Activated T-cell treated with anti-CD3 and anti-CD28 coated beads for 1 hour (primary cell): ENCODE measurements at regions not wholly inside any gene's neighbourhood (a gene's known extent, or its start where the extent isn't known, plus 50 kb on each side); places are given as distances from the start of the nearest gene placed in this dataset.
"Not testable (repeated sequence)": the region's sequence is repeated elsewhere in the genome, so short reads cannot be mapped to it uniquely, and the experiment has no call there.

Experiments used
- DNase-seq: peaks from one replicate; pipeline ENCODE4 v3.0.0-alpha.2; 2020; ENCODE audit warnings: low read depth

DNA sequence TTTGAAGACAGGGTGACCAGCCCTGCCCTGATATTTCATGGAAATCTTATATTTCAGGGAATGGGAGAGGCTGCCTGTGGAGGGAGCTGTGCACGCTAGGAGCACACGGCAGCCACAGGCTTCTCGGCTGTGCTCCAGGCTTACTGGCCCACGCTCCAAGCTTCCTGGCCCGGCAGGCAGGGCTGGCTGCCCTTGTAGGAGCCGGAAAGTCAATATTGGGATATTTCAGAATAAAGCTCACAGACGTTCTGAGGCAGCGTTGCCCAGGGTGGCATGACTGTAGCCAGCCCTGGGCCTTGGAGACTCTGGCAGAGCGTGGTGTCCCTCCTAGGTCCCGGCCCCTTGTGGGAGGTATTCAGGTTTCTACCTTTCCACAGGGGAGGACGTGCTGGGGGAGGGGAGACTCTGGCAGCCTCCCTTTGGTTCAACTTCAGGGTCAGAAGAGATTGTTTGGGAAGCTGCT is 95.6 kb downstream of the NPIPB11 start:
- no peak for DNase-seq

DNA sequence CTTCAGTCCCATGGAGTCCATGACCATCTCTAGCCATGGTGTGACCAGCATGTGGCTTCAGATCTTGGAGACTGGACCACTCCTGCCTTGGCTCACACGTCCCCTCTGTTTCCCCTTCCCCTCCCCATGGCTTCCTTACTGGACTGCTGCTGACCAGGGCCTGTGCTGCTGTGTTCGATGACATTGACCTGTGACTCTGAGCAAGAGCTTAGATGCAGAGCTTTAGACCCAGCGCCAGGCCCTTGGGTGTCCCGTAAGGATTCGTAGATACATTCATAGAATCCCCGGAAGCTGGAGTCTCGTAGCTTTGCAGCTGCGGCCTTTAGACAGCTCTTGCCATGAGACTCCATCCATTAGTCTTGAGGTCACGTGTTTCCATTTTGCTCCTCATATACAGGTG is 96.3 kb downstream of the NPIPB11 start:
- not testable (repeated sequence) for DNase-seq

DNA sequence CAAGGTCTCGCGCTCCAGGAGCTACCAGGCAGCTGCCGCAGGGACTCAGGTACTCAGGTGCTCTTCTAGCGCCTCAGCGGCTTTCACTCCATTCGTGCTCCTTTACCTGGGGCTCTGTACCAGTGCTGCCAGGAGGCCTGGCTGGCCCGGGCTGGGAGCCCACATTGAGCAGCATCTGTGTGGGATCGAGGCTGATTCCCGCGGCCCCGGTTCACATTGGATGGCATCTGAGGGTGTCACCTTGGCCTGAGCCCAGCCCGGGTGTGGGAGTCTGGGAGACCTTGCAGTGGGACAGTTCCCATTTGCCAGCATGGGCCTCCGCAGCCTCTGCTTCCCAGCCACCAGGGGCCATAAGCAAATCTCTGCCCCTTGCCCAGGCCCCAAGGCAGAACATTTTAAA is 96.9 kb downstream of the NPIPB11 start:
- DNase-seq = not testable (repeated sequence)

DNA sequence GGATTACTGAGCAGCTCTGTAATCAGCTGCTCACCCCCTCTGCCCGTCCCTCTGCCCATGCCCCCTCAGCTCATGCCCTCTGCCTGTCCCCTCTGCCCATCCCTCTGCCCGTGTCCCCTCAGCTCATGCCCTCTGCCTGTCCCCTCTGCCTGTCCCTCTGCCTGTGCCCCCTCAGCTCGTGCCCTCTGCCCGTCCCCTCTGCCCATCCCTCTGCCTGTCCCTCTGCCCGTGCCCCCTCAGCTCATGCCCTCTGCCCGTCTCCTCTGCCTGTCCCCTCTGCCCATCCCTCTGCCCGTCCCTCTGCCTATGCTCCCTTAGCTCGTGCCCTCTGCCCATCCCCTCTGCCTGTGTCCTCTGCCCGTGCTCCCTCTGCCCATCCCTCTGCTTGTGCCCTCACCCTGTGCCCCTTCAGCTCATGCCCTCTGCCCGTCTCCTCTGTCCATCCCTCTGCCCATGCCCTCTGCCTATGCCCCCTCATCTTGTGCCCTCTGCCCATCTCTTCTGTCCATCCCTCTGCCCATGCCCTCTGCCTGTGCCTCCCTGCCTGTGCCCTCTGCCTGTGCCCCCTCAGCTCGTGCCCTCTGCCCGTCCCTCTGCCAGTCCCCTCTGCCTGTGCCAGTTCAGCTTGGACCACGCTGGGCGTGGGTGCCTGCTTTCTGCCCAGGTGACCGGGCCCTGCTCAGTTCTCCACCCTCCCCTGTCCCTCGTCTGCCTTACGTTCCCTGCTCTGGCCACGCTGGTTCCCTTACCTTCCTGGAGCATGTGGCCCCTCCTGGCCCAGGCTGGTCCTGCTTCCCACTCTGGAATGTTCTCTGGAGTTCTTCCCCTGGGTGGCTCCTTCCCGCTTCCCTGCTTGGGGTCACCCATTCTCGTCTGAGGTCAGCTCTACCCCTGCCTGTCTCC is 97.6 kb downstream of the NPIPB11 start:
- no peak for DNase-seq

DNA sequence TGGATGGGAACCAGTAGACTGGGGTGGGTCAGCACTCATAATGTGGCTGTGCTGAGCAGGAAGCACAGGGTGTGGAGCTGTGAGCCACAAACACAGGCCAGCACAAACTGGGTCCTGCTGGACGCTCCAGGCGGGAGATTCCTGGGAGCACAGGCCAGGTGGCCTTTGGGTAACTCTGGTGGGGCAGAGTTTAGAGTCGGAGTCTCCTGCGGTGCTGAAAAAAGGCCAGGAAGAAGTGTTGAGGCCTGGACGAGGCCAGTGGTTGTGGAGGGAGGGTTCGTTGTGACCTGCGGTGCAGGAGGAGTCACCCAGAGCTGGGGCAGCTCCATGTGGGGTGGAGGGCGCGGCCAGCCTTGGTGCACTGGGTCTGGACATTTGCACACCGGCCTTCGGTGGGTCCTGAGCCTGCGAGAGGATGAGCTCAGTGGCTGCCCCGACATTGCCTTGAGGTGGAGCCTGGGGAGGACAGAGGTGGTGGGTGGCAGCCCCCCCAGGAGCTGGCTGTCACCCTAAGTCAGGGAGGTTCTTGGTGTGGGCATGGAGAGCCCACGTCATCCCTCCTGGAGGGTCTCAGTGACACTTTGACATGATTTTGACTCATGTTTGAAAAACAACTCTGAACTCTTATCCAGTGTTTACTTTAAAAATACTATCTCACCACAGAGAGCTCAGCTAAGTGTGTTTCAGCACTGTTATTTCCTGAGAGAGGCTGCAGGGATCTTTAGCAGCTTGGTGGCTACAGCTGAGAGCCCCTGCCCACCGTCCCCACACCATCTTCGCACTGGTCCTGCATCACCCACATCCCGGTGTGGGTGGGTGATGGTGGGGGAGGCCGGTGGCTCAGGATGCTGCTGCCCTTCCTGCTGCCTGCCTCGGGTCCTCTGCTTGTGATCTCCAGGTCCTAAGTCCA is 98.7 kb downstream of the NPIPB11 start:
- DNase-seq = no peak

DNA sequence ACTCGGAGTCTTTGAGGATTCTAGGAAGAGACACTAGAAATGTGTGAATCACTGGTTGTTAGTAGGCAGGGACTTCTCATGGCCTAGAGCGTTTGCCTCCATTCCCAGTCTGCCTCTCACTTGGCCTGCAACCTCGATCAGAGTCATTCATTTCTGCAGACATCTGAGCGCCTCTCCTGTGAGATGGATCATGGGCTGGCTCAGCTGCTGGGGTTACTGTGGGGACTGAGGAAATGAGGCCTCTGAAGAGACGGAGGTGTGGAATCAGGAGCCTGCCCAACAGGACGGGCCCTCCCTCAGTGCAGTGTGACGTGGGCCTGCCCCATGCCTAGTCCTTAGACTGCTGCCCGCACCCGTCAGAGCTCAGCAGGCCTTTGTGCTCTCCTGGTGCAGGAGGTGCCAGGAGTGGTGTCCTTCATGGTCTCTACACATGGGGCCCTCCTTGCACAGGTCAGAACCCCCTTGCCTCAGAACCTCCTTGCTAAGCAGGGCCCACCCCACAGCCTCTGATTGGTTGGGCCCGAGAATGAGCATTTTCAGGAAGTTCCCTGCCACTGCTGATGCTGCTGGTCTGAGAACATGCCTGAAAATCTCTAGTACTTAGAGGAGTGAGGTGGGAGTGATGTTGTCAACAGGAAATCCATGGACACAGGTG is 99.4 kb downstream of the NPIPB11 start:
- no peak for DNase-seq

DNA sequence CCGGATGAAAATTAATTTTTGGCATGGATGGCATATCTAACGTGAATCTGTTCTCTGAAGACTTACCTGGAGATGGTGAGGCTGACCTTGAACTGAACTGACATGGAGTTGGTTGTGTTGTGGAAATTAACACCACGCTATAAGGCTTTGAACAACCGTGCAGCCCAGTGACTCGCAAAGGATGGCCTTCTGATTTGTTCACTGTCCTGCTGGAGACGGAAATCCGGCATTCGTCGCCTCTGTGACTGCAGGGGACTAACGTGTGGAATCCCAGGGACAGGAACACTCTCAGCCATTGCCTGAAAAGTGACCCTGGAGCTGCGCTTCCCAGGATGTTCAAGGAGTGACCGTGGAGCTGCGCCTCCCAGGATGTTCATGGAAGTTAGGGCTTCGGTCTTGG is 100.3 kb downstream of the NPIPB11 start:
- DNase-seq = no peak

DNA sequence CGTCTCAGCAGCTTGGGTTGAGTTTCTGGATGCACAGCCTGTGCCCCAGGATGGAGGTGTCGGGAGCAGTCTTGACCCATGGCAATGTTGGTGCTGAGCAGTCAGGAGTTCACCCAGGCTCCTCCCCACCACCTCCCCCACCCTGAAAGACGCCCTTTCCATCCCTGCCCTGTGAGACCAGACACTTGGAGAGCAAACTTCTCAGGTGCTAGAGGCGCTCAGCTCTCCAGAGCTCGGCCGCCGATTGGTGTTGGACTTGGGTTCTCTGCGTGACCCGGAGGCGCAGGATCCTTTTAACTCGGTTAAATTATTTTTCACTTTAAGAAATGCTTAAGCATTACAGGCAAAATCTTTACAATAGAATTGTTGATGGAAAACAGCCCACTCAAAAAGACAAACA is 101.5 kb downstream of the NPIPB11 start:
- DNase-seq = not testable (repeated sequence)

DNA sequence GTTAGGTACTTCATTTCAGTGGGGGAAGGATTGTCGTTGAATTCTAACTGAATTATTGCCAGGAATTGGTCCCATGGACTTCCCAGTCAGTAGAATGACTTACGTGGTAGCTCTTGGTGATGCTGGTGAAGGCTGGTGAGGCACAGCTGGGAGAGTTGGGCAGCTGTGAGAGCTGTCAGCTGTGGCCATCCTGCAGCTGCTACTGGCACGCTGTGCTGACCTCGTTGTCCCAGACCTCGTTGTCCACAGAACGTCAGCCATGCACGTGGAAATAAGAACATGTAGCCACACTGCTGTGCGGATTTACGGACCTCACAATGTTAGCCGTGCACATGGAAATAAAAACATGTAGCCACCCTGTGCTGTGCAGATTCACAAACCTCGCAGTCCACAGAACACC is 102.3 kb downstream of the NPIPB11 start:
- DNase-seq = no peak

DNA sequence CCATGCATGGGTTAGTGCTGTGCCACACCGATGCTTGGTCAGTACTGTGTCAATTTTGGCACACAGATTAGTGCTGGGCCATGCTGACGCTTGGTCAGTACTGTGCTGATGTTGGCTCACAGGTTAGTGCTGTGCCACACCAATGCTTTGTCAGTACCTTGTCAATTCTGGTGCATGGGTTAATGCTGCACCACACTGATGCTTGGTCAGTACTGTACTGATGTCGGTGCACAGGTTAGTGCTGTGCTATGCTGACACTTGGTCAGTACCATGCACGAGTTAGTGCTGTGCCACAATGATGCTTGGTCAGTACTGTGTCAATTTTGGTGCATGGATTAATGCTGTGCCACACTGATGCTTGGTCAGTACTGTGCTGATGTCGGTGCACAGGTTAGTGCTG is 103.0 kb downstream of the NPIPB11 start:
- DNase-seq = no peak

DNA sequence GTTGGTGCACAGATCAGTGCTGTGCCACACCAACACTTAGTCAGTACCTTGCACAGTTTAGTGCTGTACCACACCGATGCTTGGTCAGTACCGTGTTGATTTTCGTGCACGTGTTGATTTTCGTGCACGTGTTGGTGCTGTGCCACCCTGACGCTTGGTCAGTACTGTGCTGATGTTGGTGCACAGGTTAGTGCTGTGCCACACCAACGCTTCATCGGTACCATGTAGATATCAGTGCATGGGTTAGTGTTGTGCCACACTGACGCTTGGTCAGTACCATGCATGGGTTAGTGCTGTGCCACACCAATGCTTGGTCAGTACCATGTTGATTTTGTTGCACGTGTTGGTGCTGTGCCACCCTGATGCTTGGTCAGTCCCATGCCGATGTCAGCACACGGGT is 103.5 kb downstream of the NPIPB11 start:
- no peak for DNase-seq

DNA sequence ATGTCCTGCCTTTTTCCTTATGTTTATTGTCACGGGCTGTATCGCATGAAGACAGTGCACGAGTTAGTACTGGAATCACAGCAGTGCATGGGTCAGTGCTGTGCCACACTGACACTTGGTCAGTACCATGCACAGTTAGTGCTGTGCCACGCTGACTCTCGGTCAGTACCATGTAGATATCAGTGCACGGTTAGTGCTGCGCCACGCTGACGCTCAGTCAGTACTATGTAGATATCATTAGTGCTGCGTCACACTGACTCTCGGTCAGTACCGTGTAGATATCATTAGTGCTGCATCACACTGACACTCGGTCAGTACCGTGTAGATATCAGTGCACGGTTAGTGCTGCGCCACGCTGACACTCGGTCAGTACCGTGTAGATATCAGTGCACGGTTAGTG is 104.1 kb downstream of the NPIPB11 start:
- not testable (repeated sequence) for DNase-seq

DNA sequence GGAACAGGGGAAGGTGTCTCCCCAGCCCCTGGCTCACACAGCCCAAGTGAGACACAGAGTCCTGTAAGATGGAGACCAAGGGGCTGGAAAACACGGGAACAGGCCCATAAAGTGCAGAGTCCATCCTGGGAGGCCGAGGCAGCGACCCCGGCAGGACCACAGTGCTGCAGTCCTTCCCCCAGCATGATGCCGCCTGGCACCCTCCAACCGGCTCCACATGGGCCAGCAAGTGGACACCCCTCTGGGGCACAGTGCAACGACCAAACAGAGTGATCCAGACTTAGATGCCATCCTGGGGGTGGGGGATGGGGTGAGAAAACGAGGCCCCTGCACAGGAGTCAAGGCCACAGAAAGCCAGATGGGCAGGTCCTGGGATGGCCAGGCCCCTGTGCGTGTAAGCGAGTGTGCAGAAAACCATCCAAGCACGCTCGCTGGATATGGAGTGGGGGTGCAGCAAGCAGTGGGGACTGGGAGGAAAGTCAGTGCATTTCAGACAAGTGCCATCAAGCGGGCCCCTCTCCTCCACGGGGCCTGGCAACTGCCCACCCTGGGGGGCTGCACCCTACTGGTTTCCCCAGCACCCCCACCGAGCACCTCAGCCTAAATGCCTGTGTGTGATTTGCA is 104.7 kb downstream of the NPIPB11 start:
- DNase-seq = not testable (repeated sequence)

DNA sequence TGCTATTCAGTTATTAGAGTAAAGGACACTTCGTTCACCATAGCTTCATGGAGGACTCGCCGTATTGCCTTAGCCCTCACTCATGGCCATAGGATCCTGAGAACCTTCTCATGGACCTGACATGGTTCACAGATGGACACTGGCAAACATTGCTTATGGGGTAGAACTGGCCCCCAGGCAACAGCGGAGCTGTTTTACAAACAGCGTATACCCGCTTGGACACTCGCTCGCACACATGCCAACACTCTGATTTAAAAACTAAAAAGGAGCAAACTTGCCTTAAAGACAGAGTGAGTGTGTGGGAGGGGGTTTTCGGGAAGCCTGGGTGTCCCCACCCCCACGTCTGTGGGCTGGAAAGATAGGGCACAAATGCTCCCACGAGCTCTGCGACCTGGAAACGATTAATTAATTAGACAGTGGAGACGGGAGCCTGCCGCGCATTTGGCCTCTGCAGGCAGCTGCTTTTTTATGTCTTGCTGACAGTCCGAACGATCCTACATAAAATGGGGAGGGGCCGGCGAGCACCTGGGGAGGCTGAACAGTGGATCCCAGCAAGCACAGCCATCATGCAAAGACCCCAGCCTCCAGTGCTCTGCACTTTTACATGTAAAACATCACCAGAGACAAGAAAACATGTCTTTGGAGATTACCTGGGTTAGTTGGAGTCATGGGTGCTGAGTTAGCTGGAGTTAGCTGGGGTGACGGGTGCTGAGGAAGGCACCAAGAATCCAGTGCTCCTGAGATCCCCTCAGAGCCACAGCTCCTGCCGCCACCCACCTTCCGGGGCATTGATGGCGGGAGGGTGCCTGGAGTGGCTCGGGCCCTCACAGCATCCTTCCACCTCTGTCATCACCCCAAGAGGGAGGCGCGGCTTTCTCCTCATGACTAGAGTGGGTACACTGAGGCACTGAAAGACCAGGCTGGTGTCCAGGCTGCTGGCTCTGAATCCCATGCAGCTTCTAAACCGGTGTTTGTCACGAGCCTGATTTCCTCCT is 105.7 kb downstream of the NPIPB11 start:
- not testable (repeated sequence) for DNase-seq

DNA sequence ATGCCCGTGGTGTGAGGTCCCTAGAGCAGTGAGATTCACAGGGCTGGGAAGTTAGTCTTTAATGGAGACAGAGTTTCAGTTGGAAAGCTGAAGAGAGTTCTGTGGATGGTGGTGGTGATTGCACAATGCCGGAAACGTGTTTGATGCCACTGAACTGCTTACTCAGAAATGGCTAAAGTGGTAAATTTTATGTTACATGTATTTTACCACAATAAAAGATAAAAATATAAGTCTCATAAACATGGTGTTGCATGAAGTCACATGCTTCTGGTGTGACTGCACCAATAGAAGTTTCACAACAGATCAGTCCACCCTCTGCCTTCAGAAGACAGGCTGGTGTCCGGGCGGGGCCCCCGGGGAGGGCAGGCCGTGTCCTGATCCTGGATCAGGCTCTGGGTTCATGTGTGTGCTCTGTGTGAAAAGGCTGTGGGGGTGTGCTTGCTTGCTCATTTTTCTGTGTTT is 106.5 kb downstream of the NPIPB11 start:
- not testable (repeated sequence) for DNase-seq

DNA sequence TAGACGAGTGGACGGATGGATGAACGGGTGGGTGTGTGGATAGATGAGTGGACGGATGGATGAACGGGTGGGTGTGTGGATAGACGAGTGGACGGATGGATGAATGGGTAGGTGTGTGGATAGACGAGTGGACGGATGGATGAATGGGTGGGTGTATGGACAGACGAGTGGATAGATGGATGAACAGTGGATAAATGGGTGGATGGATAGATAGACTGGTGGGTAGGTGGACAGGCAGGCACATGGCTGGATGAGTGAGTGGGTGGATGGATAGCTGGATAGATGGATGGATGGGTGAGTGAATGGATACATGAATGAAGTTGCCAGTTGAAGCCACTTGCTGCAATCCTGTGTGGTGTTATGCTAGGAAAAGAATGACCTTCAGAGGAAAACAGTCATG is 107.5 kb downstream of the NPIPB11 start:
- DNase-seq = not testable (repeated sequence)

DNA sequence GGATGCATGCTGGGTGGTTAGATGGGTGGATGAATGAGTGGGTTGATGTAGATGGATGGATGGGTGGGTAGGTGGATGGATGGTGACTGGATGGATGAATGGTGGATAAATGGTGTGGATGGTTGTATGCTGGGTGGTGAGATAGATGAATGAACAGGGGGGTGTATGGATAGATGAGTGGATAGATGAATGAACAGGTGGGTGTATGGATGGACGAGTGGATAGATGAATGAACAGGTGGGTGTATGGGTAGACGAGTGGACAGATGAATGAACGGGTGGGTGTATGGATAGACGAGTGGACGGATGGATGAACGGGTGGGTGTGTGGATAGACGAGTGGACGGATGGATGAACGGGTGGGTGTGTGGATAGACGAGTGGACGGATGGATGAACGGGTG is 108.2 kb downstream of the NPIPB11 start:
- DNase-seq = not testable (repeated sequence)

DNA sequence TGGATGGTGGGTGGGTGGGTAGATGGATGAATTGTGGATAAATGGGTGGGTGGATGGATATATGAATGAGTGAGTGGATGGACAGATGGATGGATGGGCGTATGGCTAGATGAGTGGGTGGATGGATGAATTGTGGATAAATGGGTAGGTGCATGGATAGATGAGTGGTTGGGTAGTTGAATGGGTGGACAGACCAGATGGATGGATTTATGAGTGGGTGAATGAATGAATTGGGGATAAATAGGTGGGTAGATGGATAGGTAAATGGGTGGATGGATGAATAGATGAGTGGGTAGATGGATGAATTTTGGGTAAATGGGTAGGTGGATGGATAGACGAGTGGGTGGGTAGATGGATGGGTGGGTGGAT is 108.7 kb downstream of the NPIPB11 start:
- not testable (repeated sequence) for DNase-seq

DNA sequence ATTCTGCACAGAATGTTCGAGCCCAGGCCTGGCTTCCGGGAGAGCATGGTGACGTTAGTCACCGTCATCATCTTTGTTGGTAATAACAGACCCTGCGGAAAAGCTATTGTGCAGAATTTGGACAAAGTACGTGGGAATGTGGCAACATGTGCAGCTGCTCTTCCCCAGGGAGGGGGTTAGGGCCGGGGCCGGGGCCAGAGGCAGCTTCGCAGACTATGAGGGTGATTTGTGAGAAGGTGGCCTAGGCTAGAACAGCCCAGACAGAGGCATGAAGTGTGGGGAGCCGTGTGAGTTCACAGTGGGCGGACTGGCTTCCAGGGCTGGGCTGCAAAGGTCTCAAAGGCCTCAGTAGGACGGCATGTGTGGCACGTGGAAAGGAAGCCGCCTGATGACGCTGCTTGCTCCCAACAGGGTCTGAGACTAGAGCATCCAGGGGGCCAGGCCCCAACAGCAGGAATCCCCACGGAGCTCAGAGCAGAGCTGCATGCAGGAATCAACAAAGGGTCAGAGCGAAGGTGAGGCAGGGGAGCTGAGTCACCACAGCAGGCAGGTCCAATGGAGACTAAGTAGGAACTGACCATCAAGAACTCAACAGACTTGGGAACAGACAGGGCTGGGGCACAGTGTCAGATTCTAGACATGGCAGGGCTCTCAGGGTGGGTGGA is 109.2 kb downstream of the NPIPB11 start:
- not testable (repeated sequence) for DNase-seq

DNA sequence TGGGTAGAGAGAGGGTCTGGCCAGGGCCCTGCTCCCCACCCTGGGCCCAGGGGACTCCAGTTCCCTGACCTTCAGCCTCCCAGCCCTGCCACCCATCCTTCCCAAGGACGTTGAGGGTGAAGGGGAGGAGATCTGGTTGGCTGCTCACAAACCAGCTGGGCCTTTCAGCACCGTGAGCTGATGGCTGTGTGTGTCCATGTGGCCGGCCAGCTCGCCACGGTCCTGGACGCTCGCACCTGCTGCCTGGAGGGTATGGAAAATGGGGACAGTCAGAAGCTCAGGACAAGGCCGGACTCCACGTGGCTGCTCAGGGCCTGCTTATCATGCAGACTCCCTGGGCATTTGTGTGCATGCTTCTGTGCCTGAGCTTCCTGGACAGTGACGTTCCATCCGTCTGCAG is 110.3 kb downstream of the NPIPB11 start:
- DNase-seq = not testable (repeated sequence)
